Esophagus muscularis mucosa (tissue), 4 donors: ENCODE measurements at regions not wholly inside any gene's neighbourhood (a gene's known extent, or its start where the extent isn't known, plus 50 kb on each side); places are given as distances from the start of the nearest gene placed in this dataset.

ENCODE experiments used
- DNase-seq: peaks from one replicate; pipeline ENCODE4 v3.0.0-alpha.2; 2017; ENCODE audit errors: extremely low spot score
- H3K27ac ChIP-seq, 4 donors: fragments of 200-600 bp; sonication (generic); replicated peaks in 1 of 4; 1 replicate in 3 of 4; 2 replicates in 1 of 4; pipeline ENCODE4 v1.5.1; 2016 to 2019; ENCODE audit warnings: mild to moderate bottlenecking in 1 of 4
- H3K27me3 ChIP-seq, 4 donors: fragments of 200-600 bp; sonication (generic); one replicate each; pipeline versions ENCODE4 v1.5.1 to v1.6.0; 2016 to 2019
- H3K36me3 ChIP-seq, 4 donors: fragments of 200-600 bp; sonication (generic); one replicate each; pipeline ENCODE4 v1.5.1; 2016 to 2019
- H3K4me1 ChIP-seq, 4 donors: fragments of 200-600 bp; sonication (generic); one replicate each; pipeline ENCODE4 v1.5.1; 2016 to 2019
- H3K4me3 ChIP-seq, 4 donors: fragments of 200-600 bp; sonication (generic); 1 replicate in 2 of 4; 2 replicates in 2 of 4; pipeline ENCODE4 v1.5.1; 2016 to 2019; ENCODE audit warnings: mild to moderate bottlenecking in 4 of 4, moderate library complexity in 1 of 4
- H3K9me3 ChIP-seq, 4 donors: fragments of 200-600 bp; sonication (generic); 1 replicate in 3 of 4; 2 replicates in 1 of 4; pipeline ENCODE4 v1.5.1; 2016 to 2019
- EP300 ChIP-seq: sonication (generic); formaldehyde crosslinking; IDR thresholded peaks from one replicate; pipeline ENCODE4 v1.6.1; 2017; ENCODE audit warnings: antibody characterized with exemption
- POLR2A ChIP-seq: fragments of 450-650 bp; IDR thresholded peaks from one replicate; pipeline ENCODE4 v1.6.1; 2017; ENCODE audit warnings: antibody characterized with exemption, moderate library complexity, mild to moderate bottlenecking, low read depth
- POLR2AphosphoS5 ChIP-seq, 2 donors: sonication (generic); formaldehyde crosslinking; IDR thresholded peaks; one replicate each; pipeline ENCODE4 v1.6.1; 2017; ENCODE audit warnings: antibody characterized with exemption in 2 of 2
- WGBS: methylation state at CpG from one replicate; pipeline ENCODE4 v1.1.5; 2018; 5-methylcytosine and 5-hydroxymethylcytosine counted together
- intact Hi-C: fragments of 100-400 bp; cut with DNase I; formaldehyde crosslinking; loops from one replicate; pipeline ENCODE4 v1.15.1; 2023
- TF ChIP-seq, protein P1 (sequence below), 3 experiments: fragments of 200-600 bp in 2 of 3; fragments of 450-650 bp in 1 of 3; sonication (generic) in 2 of 3; IDR thresholded peaks; one replicate each; pipeline ENCODE4 v1.5.1; 2017 to 2019; ENCODE audit warnings: antibody characterized with exemption in 3 of 3, mild to moderate bottlenecking in 2 of 3, moderate library complexity in 1 of 3

GRCh38 chr7:20862554-20862953, 75.9 kb upstream of the SP8 start:
- Histone ChIP-seq H3K36me3 (no peaks in the 10 kb centered on the region), H3K9me3 (no peaks in the 10 kb centered on the region), H3K27ac (no peak overlapping the region), H3K27me3 (no peaks in the 10 kb centered on the region), H3K4me3 (no peak overlapping the region), H3K4me1 (no peaks in the 10 kb centered on the region)
- TF ChIP-seq POLR2A, result no peak
- TF ChIP-seq EP300, result no peak
- TF ChIP-seq, protein P1, sequence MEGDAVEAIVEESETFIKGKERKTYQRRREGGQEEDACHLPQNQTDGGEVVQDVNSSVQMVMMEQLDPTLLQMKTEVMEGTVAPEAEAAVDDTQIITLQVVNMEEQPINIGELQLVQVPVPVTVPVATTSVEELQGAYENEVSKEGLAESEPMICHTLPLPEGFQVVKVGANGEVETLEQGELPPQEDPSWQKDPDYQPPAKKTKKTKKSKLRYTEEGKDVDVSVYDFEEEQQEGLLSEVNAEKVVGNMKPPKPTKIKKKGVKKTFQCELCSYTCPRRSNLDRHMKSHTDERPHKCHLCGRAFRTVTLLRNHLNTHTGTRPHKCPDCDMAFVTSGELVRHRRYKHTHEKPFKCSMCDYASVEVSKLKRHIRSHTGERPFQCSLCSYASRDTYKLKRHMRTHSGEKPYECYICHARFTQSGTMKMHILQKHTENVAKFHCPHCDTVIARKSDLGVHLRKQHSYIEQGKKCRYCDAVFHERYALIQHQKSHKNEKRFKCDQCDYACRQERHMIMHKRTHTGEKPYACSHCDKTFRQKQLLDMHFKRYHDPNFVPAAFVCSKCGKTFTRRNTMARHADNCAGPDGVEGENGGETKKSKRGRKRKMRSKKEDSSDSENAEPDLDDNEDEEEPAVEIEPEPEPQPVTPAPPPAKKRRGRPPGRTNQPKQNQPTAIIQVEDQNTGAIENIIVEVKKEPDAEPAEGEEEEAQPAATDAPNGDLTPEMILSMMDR (IDR thresholded peaks at IDR 0.05), result no peak
- no peak for TF ChIP-seq POLR2AphosphoS5 (IDR thresholded peaks at IDR 0.05)
- intact Hi-C loops, result no loop called here
- no peak for DNase-seq
- 69% methylated on average over 4 of the region's 4 CpGs for WGBS

DNA sequence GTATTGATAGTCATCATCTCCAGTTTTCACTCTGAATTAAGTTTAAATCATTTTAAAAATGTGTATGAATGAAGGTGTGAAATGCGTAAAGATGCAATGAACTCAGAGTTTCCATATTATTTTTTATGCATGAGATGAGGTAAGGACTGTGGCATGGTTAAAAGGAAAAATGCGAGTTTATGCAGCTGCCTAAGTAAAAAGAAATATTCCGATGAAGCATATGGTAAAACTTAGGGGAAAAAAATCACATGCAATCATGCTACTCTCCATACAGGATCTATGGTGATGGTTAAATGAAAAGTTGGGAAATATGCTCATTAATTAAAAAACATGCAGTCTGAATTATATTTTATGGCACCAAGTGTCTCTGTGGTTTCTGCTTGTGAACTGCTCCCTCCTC, 77.5 kb upstream of the SP8 start:
- DNase-seq, result no peak
- 88% methylated on average over 3 of the region's 3 CpGs for WGBS
- intact Hi-C loops, result no loop called here
- Histone ChIP-seq H3K36me3 (no peaks in the 10 kb centered on the region), H3K9me3 (no peaks in the 10 kb centered on the region), H3K27ac (no peak overlapping the region), H3K4me1 (no peaks in the 10 kb centered on the region), H3K27me3 (no peaks in the 10 kb centered on the region), H3K4me3 (no peak overlapping the region)
- no peak for TF ChIP-seq POLR2AphosphoS5 (IDR thresholded peaks at IDR 0.05)

GRCh38 chr7:20865684-20866083, 79.0 kb upstream of the SP8 start:
- H3K36me3 ChIP-seq, result no peaks in the 10 kb centered on the region
- no peaks in the 10 kb centered on the region for H3K9me3 ChIP-seq
- intact Hi-C loops, result no loop called here
- TF ChIP-seq POLR2A (no peak), POLR2AphosphoS5 (IDR thresholded peaks at IDR 0.05) (no peak), EP300 (no peak)
- TF ChIP-seq, protein P1 (IDR thresholded peaks at IDR 0.05), result no peak
- H3K4me1 ChIP-seq, result no peaks in the 10 kb centered on the region
- WGBS, result 77% methylated on average over 6 of the region's 6 CpGs
- H3K4me3 ChIP-seq, result no peak overlapping the region
- no peak overlapping the region for H3K27ac ChIP-seq
- DNase-seq, result no peak
- no peaks in the 10 kb centered on the region for H3K27me3 ChIP-seq

DNA sequence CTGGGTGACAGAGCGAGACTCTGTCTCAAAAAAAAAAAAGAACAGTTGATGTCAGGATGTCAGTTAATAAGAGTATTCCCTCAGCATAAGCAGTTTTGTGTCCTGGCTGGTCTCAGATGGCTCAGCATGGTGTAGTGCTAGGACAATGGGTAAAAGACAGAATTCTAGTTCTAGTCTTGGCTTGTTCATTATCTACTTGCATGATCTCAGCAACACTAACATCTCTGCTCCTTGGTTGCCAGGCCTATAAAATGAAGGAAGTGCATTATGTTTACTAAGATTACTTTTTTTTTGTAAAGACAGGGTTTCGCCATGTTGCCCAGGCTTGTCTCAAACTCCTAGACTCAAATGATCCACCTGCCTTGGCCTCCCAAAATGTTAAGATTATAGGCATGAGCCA, 84.3 kb upstream of the SP8 start:
- no peaks in the 10 kb centered on the region for H3K4me1 ChIP-seq
- H3K27ac ChIP-seq, result no peak overlapping the region
- DNase-seq, result no peak
- intact Hi-C loops, result no loop called here
- no peaks in the 10 kb centered on the region for H3K27me3 ChIP-seq
- no peak for TF ChIP-seq EP300
- TF ChIP-seq POLR2A, result no peak
- TF ChIP-seq POLR2AphosphoS5 (IDR thresholded peaks at IDR 0.05), result no peak
- TF ChIP-seq, protein P1 (IDR thresholded peaks at IDR 0.05), result no peak
- 85% methylated on average over 2 of the region's 2 CpGs for WGBS
- no peaks in the 10 kb centered on the region for H3K36me3 ChIP-seq
- H3K4me3 ChIP-seq, result no peak overlapping the region
- no peaks in the 10 kb centered on the region for H3K9me3 ChIP-seq

GRCh38 chr7:20892776-20893175, 106.1 kb upstream of the SP8 start:
- Histone ChIP-seq H3K9me3 (peaks cover 0 to 2% (median 0%) of the 10 kb centered on the region in 4 donors), H3K4me1 (no peaks in the 10 kb centered on the region), H3K4me3 (no peak overlapping the region), H3K36me3 (no peaks in the 10 kb centered on the region), H3K27ac (no peak overlapping the region), H3K27me3 (no peaks in the 10 kb centered on the region)
- 12% methylated on average over 1 of the region's 1 CpG for WGBS
- TF ChIP-seq EP300, result no peak
- TF ChIP-seq, protein P1 (IDR thresholded peaks at IDR 0.05), result no peak
- TF ChIP-seq POLR2AphosphoS5 (IDR thresholded peaks at IDR 0.05), result no peak
- TF ChIP-seq POLR2A, result no peak
- intact Hi-C loops, result no loop called here
- no peak for DNase-seq
